ENCODE measurements at regions not wholly inside any gene's neighbourhood (a gene's known extent, or its start where the extent isn't known, plus 50 kb on each side); places are given as distances from the start of the nearest gene placed in this dataset.
A peak's percentile ranks its signal among the peaks of the same experiment; 100 is the strongest.

- DNase-seq (ENCODE audit: low spot score): no peak
These were observed 125.1 kb upstream of the SLC25A36 start for GRCh38 chr3:140816372-140817195.

DNA sequence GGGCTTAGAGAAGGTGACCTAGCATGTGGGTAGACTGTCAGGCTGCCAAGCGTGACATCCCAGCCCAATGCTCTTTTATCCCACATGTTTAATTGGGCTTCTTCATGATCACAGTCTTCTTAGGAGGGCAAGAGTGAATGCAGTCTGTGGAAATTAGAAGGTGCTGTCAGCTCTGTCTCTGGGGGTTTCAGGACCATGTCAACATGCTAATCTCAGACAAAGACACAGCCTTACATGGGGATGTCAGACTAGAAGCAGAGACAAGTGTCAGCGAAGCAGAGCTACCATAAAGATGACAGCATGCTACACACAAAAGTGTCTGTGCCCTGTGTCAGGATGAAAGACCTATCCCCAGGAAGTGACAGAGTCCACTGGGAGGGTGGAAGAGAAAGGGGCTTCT is 120.1 kb upstream of the SLC25A36 start:
- no peak for DNase-seq (ENCODE audit: low spot score)

- no peak for DNase-seq (ENCODE audit: low spot score)
These were observed 119.1 kb upstream of the SLC25A36 start for GRCh38 chr3:140822401-140823047.

GRCh38 chr3:140823106-140823505 is 118.5 kb upstream of the SLC25A36 start:
- no peak for DNase-seq (ENCODE audit: low spot score)

GRCh38 chr3:140827894-140828293 is 113.7 kb upstream of the SLC25A36 start:
- DNase-seq (ENCODE audit: low spot score): no peak

DNA sequence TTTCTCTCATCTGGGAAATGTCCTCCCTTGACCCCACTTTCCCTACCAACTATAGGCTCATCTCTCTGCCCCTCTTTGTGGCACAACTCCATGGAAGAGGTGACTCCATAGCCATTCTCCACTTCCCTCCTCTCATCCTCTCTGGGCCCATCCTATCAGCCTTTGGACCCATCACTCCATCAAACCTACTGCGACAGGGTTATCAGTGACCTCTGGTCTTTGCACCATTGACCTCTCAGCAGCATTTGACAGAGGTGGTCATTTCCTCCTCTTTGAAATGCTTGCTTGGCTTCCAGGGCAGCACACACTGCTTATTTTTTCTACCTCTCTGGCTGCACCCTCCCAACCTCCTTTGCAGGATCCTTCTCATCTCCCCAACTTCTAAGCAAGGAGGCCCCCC is 113.1 kb upstream of the SLC25A36 start:
- DNase-seq (ENCODE audit: low spot score): no peak

- no peak for DNase-seq (ENCODE audit: low spot score)
These were observed 111.8 kb upstream of the SLC25A36 start for GRCh38 chr3:140829796-140830195.

DNA sequence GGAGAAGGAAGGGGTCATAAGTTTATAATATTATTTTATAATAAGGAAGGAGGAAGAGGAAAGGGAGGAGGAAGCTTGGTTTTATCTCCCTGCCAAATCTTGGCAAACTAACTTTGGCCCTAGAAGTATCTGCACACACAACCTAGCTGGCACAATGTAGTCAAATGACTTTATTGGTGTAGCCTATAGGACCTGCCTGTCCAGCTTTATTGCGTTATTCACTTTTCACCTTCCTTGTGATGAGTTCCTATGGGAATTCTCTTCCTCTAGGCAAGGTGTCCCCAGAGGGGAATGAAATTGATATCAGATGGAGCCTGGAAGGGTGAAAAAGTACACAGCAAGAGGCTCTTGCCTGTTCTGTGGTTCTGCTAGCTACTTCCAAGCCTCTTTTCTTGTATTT is 111.2 kb upstream of the SLC25A36 start:
- DNase-seq (ENCODE audit: low spot score): no peak

DNA sequence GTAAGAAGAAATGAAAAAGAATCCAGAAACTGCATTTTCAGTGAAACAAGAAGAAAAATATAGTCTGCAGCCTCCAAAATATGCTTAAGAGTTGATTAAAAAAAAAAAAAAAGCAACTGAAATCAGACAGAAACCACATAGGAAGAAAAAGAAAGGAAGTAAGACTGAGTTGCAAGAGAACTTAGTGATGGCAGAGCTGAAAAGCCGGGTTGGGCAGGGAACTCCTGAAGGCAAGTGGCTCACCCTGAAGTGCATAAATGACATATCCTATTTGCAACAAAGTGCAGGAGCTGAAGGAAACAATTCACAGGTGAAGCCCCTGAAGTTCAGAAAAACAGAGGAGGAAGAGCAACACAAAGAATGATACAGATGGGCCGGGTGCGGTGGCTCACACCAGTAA is 108.8 kb upstream of the SLC25A36 start:
- DNase-seq (ENCODE audit: low spot score): no peak

DNA sequence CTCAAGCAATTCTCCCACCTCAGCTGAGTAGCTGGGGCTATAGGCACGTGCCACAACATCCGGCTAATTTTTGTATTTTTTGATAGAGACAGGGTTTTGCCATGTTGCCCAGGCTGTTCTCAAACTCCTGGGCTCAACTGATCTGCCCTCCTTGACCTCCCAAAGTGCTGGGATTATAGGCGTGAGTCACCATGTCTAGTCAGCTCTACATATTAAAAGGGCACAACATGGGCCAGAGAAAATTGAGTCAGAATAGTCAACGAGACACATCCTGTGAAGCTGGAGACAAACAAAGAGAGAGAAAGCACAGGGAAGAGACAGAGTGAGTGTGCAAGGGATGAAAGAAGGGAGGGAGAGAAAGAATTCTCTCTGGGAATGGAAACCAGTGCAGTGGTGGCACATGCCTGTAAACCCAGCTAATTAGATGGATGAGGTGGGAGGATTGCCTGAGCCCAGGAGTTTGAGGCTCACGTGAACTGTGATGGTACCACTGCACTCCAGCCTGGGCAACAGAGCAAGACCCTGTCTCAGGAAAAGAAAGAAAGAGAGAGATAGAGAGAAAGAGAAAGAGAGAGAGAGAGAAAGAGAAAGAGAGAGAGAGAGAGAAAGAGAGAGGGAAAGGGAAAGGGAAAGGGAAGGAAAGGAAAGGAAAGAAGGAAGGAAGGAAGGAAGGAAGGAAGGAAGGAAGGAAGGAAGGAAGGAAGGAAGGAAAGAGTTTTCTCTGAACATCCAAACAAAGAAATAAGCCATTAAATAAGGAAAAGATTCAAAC is 107.2 kb upstream of the SLC25A36 start:
- no peak for DNase-seq (ENCODE audit: low spot score)

DNA sequence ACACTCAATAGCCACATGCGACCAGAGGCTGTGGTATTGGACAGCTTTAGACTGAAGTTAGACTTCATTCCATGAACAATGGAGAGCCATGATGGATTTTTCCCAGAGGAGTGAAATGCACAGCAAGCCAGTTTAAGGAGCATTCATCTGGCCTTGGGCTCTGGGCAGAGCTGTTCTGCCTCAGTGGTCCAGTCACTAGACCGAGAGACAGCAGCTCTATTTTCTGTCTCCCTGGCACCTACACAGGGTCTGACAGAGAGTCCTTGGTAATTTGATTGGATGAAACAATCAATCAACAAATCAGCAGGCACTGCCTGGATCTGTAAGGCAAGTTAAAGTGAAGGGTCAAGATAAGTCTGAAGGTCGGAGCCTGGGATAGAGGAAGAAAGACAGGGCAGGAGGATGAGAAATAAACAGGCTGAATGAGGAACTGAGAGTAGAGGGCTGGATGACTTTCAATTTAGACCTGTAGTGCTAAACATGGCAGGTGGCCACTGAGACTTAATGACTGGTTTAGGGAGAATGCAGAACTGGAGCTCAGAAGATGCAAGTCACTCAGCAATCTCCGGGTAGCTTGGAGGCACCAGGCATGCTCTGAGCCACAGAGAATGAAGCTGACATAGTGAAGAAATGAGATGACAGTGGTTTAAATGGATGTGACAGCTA is 98.5 kb upstream of the SLC25A36 start:
- DNase-seq (ENCODE audit: low spot score): no peak

GRCh38 chr3:140843656-140844055 is 98.0 kb upstream of the SLC25A36 start:
- no peak for DNase-seq (ENCODE audit: low spot score)

GRCh38 chr3:140844072-140844471 is 97.6 kb upstream of the SLC25A36 start:
- no peak for DNase-seq (ENCODE audit: low spot score)

DNA sequence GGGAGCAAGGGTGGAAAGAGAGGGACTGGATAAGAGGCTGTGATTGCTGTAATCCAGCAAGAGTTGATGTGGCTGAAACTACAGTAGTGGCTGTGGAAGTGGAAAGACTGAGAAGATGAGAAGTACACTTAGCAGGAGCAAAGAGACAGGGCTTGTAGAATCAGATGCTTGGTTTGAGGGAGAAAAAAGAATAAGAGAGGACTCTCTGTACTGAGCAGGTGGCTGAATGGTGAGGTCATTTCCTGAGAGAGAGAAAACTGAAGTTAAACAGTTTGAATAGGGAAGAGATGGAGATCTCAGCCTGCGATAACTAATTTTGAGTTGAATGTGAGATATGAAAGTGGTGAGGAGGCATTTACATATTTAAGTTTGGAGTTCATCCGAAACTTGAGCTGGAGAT is 95.8 kb upstream of the SLC25A36 start:
- DNase-seq (ENCODE audit: low spot score): no peak

GRCh38 chr3:140848666-140849065 is 93.0 kb upstream of the SLC25A36 start:
- no peak for DNase-seq (ENCODE audit: low spot score)

GRCh38 chr3:140850210-140850955 is 91.3 kb upstream of the SLC25A36 start:
- no peak for DNase-seq (ENCODE audit: low spot score)

GRCh38 chr3:140854961-140855360 is 86.7 kb upstream of the SLC25A36 start:
- no peak for DNase-seq (ENCODE audit: low spot score)

- DNase-seq (ENCODE audit: low spot score): no peak
These were observed 84.7 kb upstream of the SLC25A36 start for GRCh38 chr3:140856905-140857304.

DNA sequence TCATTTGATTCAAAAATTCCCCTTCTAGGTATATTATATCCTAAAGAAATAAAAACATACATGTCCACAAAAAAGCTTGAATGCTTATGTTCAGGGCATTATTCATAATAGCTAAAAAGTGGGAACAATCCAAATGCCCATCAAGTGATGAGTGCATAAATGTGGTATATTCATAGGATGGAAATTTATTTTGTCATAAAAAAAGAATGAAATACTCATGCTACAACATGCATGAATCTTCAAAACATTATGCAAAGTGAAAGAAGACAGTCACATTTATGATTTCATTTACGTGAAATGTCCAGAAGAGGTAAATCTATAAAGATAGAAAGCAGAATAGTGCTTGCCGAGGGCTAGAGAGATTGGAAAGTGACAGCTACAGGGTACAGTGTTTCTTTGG is 83.6 kb upstream of the SLC25A36 start:
- DNase-seq (ENCODE audit: low spot score): no peak

GRCh38 chr3:140859592-140860336 is 81.9 kb upstream of the SLC25A36 start:
- DNase-seq (ENCODE audit: low spot score): no peak

DNA sequence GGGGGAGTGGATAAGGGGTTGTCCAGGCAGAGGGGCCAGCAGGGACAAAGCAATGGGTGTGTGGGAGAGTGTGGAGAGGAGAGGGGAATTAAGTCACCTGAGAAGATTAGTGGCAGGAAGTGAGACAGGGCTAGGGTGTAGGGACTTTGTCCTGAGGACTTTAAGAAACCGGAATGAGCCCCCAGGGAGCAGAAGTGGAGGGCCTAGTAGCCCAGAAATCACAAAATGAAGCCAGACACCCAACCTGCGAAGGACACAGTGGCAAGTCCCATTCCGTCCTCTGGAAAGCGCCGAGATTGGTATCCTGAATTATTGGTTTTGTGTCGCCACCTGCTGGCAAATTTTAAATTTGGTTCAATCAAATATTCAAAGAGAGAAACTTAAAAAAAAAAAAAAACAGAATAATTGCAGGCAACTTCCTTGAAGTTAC is 78.0 kb upstream of the SLC25A36 start:
- DNase-seq (ENCODE audit: low spot score): peak; percentile 54
